ENCODE measurements at regions not wholly inside any gene's neighbourhood (a gene's known extent, or its start where the extent isn't known, plus 50 kb on each side); places are given as distances from the start of the nearest gene placed in this dataset.

- RAD21 ChIA-PET (ENCODE audit: low non-redundant PET in 1 of 2, low total read pairs in 2 of 2, uncharacterized antibody in 2 of 2, unreplicated experiment in 2 of 2), result no interaction called here
- H3K9me2 ChIP-seq (ENCODE audit: insufficient read depth), result no peaks in the 10 kb centered on the region
- no peaks in the 10 kb centered on the region for H3K36me3 ChIP-seq (ENCODE audit: control insufficient read depth in 1 of 2, insufficient read depth in 2 of 2, low read length in 2 of 2)
- ATAC-seq, result no peak
- no peaks in the 10 kb centered on the region for H3K27me3 ChIP-seq (ENCODE audit: insufficient read depth, low read length)
- H3K79me2 ChIP-seq (ENCODE audit: insufficient read depth, low read length), result no peaks in the 10 kb centered on the region
- no peak overlapping the region for H3K4me2 ChIP-seq (ENCODE audit: low read length)
- no peak for DNase-seq (ENCODE audit: low read depth, low spot score)
- CTCF ChIA-PET, result no interaction called here
- no TSS peak for BruUV-seq (replicated peaks)
- H3K27ac ChIP-seq (ENCODE audit: low read depth, low read length), result no peak overlapping the region
- H3K9ac ChIP-seq (ENCODE audit: low read length), result no peak overlapping the region
- no peaks in the 10 kb centered on the region for H3K9me3 ChIP-seq (ENCODE audit: control insufficient read depth in 1 of 2, insufficient read depth in 1 of 2, low read depth in 1 of 2, low read length in 2 of 2)
- no peak overlapping the region for H2AFZ ChIP-seq (ENCODE audit: low read depth, low read length, poor library complexity, severe bottlenecking)
- no peak overlapping the region for H3K4me3 ChIP-seq (replicated peaks in 1 of 2; ENCODE audit: low read depth in 1 of 2, low read length in 2 of 2)
- no peaks in the 10 kb centered on the region for H3K4me1 ChIP-seq (ENCODE audit: control insufficient read depth in 1 of 2, insufficient read depth in 2 of 2, low read length in 2 of 2)
- H4K20me1 ChIP-seq (ENCODE audit: insufficient read depth), result no peaks in the 10 kb centered on the region
- POLR2A ChIA-PET, result no interaction called here
- TF ChIP-seq SP1 (IDR thresholded peaks at IDR 0.05; ENCODE audit: low read depth) (no peak), ZBTB33 (IDR thresholded peaks at IDR 0.05; ENCODE audit: extremely low read depth, insufficient replicate concordance, low read length) (no peak), FOSL1 (IDR thresholded peaks at IDR 0.05; ENCODE audit: low read depth) (no peak), SRF (IDR thresholded peaks at IDR 0.05; ENCODE audit: low read depth) (no peak), ATF3 (IDR thresholded peaks at IDR 0.05) (no peak), REST (IDR thresholded peaks at IDR 0.05; ENCODE audit: low read depth) (no peak), POLR2A (IDR thresholded peaks at IDR 0.05; ENCODE audit: borderline replicate concordance, extremely low read depth, insufficient read depth, insufficient read length) (no peak), ZNF274 (IDR thresholded peaks at IDR 0.05; ENCODE audit: low read depth, low read length) (no peak), ELF1 (IDR thresholded peaks at IDR 0.05; ENCODE audit: borderline replicate concordance, low read depth) (no peak), CBX3 (IDR thresholded peaks at IDR 0.05; ENCODE audit: low read depth) (no peak)
- intact Hi-C loops (cut with micrococcal nuclease), result no loop called here
Observed at GRCh38 chr15:98232761-98233160, 272.3 kb downstream of the ARRDC4 start.
